Stomach (tissue), 4 donors: ENCODE measurements at regions not wholly inside any gene's neighbourhood (a gene's known extent, or its start where the extent isn't known, plus 50 kb on each side); places are given as distances from the start of the nearest gene placed in this dataset.

Experiments used
- CTCF ChIP-seq, 7 experiments: fragments of 450-650 bp in 4 of 7; fragments of 200-600 bp in 3 of 7; sonication (generic) in 3 of 7; IDR thresholded peaks; one replicate each; pipeline ENCODE4 v1.5.1; 2016 to 2019; ENCODE audit warnings: antibody characterized with exemption in 7 of 7, control low read depth in 2 of 7, mild to moderate bottlenecking in 1 of 7
- EP300 ChIP-seq: sonication (generic); formaldehyde crosslinking; IDR thresholded peaks from one replicate; pipeline ENCODE4 v1.6.1; 2017; ENCODE audit warnings: antibody characterized with exemption
- POLR2A ChIP-seq, 4 donors: fragments of 450-650 bp; IDR thresholded peaks; one replicate each; pipeline ENCODE4 v1.6.1; 2016; ENCODE audit warnings: antibody characterized with exemption in 4 of 4, control low read depth in 2 of 4, mild to moderate bottlenecking in 1 of 4, moderate library complexity in 1 of 4

DNA sequence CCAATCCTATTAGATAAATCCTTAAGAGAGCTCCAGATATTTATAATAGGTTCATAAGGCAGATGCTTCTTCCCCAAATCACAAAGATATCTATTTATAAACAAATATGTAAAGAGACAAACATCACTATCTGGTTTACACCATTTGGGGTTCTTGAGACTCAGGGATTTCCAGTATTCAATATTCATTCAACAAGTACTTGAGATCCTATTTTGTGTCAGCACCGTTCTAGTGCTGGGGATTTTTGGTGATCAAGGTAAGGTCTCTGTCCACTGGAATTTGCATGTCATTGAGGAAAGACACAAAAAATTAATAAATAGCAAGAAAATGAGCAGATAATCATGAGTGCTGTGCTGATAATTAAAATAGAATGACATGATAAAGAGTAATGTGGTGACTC, 222.7 kb upstream of the FOXN3 start:
- TF ChIP-seq CTCF (IDR thresholded peaks at IDR 0.05) = no peak
- no peak for TF ChIP-seq POLR2A (IDR thresholded peaks at IDR 0.05)
- TF ChIP-seq EP300 = no peak
